Fibroblast of the aortic adventitia (primary cell): ENCODE measurements at regions not wholly inside any gene's neighbourhood (a gene's known extent, or its start where the extent isn't known, plus 50 kb on each side); places are given as distances from the start of the nearest gene placed in this dataset.
"Not testable (repeated sequence)": the region's sequence is repeated elsewhere in the genome, so short reads cannot be mapped to it uniquely, and the experiment has no call there.

Experiments
- DNase-seq: peaks from one replicate; pipeline ENCODE4 v3.0.0-alpha.2; 2010; ENCODE audit warnings: low read depth
- H3K4me3 ChIP-seq: 2 replicates; pipeline ENCODE4 v1.5.1; 2011; ENCODE audit warnings: low read depth, mild to moderate bottlenecking, control low read depth, low read length, moderate library complexity
- CTCF ChIP-seq: IDR thresholded peaks from 2 replicates; pipeline ENCODE4 v1.5.1; 2011; ENCODE audit warnings: mild to moderate bottlenecking, low read length, control low read depth, inconsistent platforms; ENCODE audit not compliant: insufficient read depth

- H3K4me3 ChIP-seq, result no peak overlapping the region
- DNase-seq, result no peak
- TF ChIP-seq CTCF, result no peak
These were observed 83.7 kb upstream of the KDM7A start for GRCh38 chr7:140260352-140261104.

- not testable (repeated sequence) for H3K4me3 ChIP-seq, DNase-seq
These were observed 80.5 kb upstream of the KDM7A start for GRCh38 chr7:140257278-140257677.

- DNase-seq, H3K4me3 ChIP-seq: not testable (repeated sequence)
These were observed 78.2 kb upstream of the KDM7A start for GRCh38 chr7:140254976-140255375.

DNA sequence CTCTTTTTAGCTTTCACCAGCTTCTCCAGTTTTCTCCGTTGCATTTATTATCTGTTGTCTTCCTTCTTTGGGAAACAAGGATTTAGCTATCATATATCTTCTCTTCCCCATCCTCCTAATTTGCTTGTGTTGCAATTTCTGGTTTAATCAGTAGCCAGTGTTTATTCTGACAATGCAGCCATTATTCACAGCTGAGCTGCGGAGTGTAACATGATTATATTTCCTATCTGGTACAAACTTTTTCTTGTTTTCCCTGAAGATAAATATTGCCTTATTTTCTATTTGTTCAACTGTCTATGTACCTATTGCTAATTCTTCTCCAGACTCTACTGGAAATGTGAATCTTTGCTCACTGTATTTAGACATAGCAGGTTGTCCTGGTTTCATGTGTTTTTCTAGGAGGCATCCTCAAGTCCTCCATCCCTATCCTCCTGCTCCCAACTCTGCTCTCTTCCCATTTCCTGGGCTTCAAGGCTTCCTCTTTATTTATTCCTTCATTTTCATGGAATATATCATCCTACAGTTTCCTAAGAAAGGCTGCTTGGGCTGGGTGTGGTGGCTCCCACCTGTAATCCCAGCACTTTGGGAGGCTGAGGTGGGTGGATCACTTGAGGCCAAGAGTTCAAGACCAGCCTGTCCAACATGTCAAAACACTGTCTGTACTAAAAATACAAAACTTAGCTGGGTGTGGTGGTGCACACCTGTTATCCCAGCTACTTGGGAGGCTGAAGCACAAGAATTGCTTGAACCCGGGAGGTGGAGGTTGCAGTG lies 72.4 kb upstream of the KDM7A start:
- no peak for TF ChIP-seq CTCF
- H3K4me3 ChIP-seq, result no peak overlapping the region
- DNase-seq, result no peak

DNA sequence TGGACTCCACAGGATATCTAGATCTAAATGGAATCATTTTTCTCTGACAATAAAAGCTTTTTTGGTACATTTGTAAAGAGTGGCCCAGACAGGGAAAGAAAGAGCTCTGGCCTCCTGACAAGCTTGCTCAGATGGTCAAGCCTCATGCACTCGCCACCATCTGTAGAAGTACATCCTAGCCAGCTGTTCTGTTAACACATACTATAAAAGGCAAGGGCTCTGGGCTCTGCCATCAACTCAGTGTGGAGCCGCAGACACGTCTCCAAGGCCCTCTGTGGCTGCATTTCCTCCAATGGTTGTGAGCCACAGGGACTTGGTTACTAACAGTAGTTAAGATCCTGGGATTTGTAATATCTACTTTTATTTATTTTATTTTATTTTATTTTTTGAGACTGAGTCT lies 70.8 kb upstream of the KDM7A start:
- no peak for DNase-seq

GRCh38 chr7:140245611-140246105 lies 68.9 kb upstream of the KDM7A start:
- H3K4me3 ChIP-seq, result no peak overlapping the region
- no peak for TF ChIP-seq CTCF

More for the DNA sequence above, 70.8 kb upstream of the KDM7A start:
- no peak for TF ChIP-seq CTCF
- no peak overlapping the region for H3K4me3 ChIP-seq

GRCh38 chr7:140242057-140243031 lies 65.6 kb upstream of the KDM7A start:
- no peak for DNase-seq
- no peak for TF ChIP-seq CTCF
- H3K4me3 ChIP-seq, result no peak overlapping the region

More at GRCh38 chr7:140245611-140246105, 68.9 kb upstream of the KDM7A start:
- no peak for DNase-seq
